Panc1 (cell line): ENCODE measurements at regions not wholly inside any gene's neighbourhood (a gene's known extent, or its start where the extent isn't known, plus 50 kb on each side); places are given as distances from the start of the nearest gene placed in this dataset.
"Not testable (repeated sequence)": the region's sequence is repeated elsewhere in the genome, so short reads cannot be mapped to it uniquely, and the experiment has no call there.

Experiments used
- ATAC-seq: fragments of 200-7000 bp; cut with Tn5 transposase; 2 replicates; pipeline ENCODE4 v1.9.1; 2020; ENCODE audit warnings: mild to moderate bottlenecking, moderate library complexity
- BruUV-seq: library from RNA; stranded (reverse); fragments of 400-500 nt; replicated peaks from 2 replicates; lab custom pipeline; 2021; lab: Mats Ljungman, UMichigan
- CTCF ChIA-PET: fragments of 300-600 bp; sonication (Branson Sonifier 250); formaldehyde crosslinking; loops from one replicate; lab custom pipeline; 2022; ENCODE audit warnings: antibody characterized with exemption; lab: Charles Lee
- POLR2A ChIA-PET: fragments of 300-600 bp; sonication (Branson Sonifier 250); formaldehyde crosslinking; loops from one replicate; lab custom pipeline; 2022; ENCODE audit warnings: antibody characterized with exemption; lab: Charles Lee
- DNase-seq: peaks from one replicate; pipeline ENCODE4 v3.0.0-alpha.2; 2010; ENCODE audit warnings: low read depth, low spot score
- H3K27ac ChIP-seq: 2 replicates; pipeline ENCODE4 v1.5.1; 2011; ENCODE audit warnings: mild to moderate bottlenecking, low read length, inconsistent platforms
- H3K27me3 ChIP-seq: fragments of 200-500 bp; sonication (Bioruptor generic); 2 replicates; pipeline ENCODE4 v1.6.0; 2014; ENCODE audit warnings: low read length, inconsistent platforms; ENCODE audit not compliant: control insufficient read depth, insufficient read depth
- H3K36me3 ChIP-seq: fragments of 200-500 bp; sonication (Bioruptor generic); 2 replicates; pipeline ENCODE4 v1.5.1; 2014; ENCODE audit warnings: inconsistent platforms, mild to moderate bottlenecking, low read length, moderate library complexity; ENCODE audit not compliant: control insufficient read depth, insufficient read depth
- H3K4me1 ChIP-seq: 2 replicates; pipeline ENCODE4 v1.5.1; 2011; ENCODE audit warnings: inconsistent platforms, mild to moderate bottlenecking, low read length, moderate library complexity; ENCODE audit not compliant: control insufficient read depth, insufficient read depth
- H3K4me3 ChIP-seq, 2 experiments: 2 replicates each; pipeline ENCODE4 v1.5.1; 2011 to 2012; ENCODE audit warnings: low read depth in 2 of 2, low read length in 2 of 2, mild to moderate bottlenecking in 2 of 2, inconsistent platforms in 1 of 2, moderate library complexity in 1 of 2
- H3K9me3 ChIP-seq: fragments of 200-500 bp; sonication (Bioruptor generic); 2 replicates; pipeline ENCODE4 v1.5.1; 2014; ENCODE audit warnings: low read depth, mild to moderate bottlenecking, inconsistent platforms, low read length, moderate library complexity; ENCODE audit not compliant: control insufficient read depth, insufficient read depth
- CTCF ChIP-seq: fragments of 450-650 bp; IDR thresholded peaks from 2 replicates; pipeline ENCODE4 v1.5.1; 2017; ENCODE audit warnings: mild to moderate bottlenecking
- POLR2AphosphoS5 ChIP-seq: IDR thresholded peaks from 2 replicates; pipeline ENCODE4 v1.6.1; 2012; ENCODE audit warnings: mild to moderate bottlenecking, low read depth, low read length, moderate library complexity
- REST ChIP-seq, 2 experiments: IDR thresholded peaks; 2 replicates each; pipeline ENCODE4 v1.6.1; 2011 to 2012; ENCODE audit warnings: low read depth in 2 of 2, control low read depth in 1 of 2, low read length in 1 of 2, mild to moderate bottlenecking in 1 of 2, moderate library complexity in 1 of 2; ENCODE audit not compliant: insufficient read depth in 1 of 2
- SIN3A ChIP-seq: IDR thresholded peaks from 2 replicates; pipeline ENCODE4 v1.6.1; 2012; ENCODE audit warnings: low read depth, mild to moderate bottlenecking, low read length, moderate library complexity, borderline replicate concordance; ENCODE audit not compliant: insufficient read depth
- TCF7L2 ChIP-seq: IDR thresholded peaks from 2 replicates; pipeline ENCODE4 v1.6.1; 2011; ENCODE audit warnings: mild to moderate bottlenecking, low read depth, low read length, inconsistent platforms
- in situ Hi-C: cut with HindIII; loops from 2 replicates; pipeline ENCODE4 v1.10.0; 2016; ENCODE audit warnings: low sequenced_read_pairs, low pct_unique_long_range_greater_than_20kb
- intact Hi-C: fragments of 100-400 bp; cut with micrococcal nuclease; formaldehyde crosslinking; loops from one replicate; pipeline ENCODE4 v1.10.0; 2022; ENCODE audit not compliant: unreplicated experiment

GRCh38 chr5:173486355-173487225 lies 129.9 kb downstream of the BOD1 start:
- H3K9me3 ChIP-seq = no peaks in the 10 kb centered on the region
- no peak for DNase-seq
- TF ChIP-seq SIN3A (no peak), CTCF (no peak), TCF7L2 (no peak), POLR2AphosphoS5 (no peak), REST (IDR thresholded peaks at IDR 0.05; ENCODE audit: insufficient read depth in 1 of 2, low read depth in 2 of 2, low read length in 1 of 2) (no peak)
- H3K27ac ChIP-seq = no peak overlapping the region
- H3K4me1 ChIP-seq = no peaks in the 10 kb centered on the region
- in situ Hi-C loops (no loop called here), intact Hi-C loops (no loop called here)
- no peak for ATAC-seq
- H3K27me3 ChIP-seq = no peaks in the 10 kb centered on the region
- CTCF ChIA-PET = no interaction called here
- no TSS peak for BruUV-seq
- no peak overlapping the region for H3K4me3 ChIP-seq
- no peaks in the 10 kb centered on the region for H3K36me3 ChIP-seq
- POLR2A ChIA-PET = no interaction called here

GRCh38 chr5:173484569-173484968 lies 131.9 kb downstream of the BOD1 start:
- in situ Hi-C loops (no loop called here), intact Hi-C loops (no loop called here)
- CTCF ChIA-PET = no interaction called here
- no peak overlapping the region for H3K27ac ChIP-seq
- BruUV-seq = no TSS peak
- no peak for TF ChIP-seq CTCF
- no peak overlapping the region for H3K4me3 ChIP-seq
- no peaks in the 10 kb centered on the region for H3K27me3 ChIP-seq
- no peaks in the 10 kb centered on the region for H3K9me3 ChIP-seq
- POLR2A ChIA-PET = interaction anchor here (0.6 kb wide), 1 partner anchor 53 kb away, joined by 4 read pairs; no protein-coding TSS in a partner anchor
- ATAC-seq (no peak), DNase-seq (no peak)
- H3K4me1 ChIP-seq = no peaks in the 10 kb centered on the region
- no peaks in the 10 kb centered on the region for H3K36me3 ChIP-seq

- H3K4me1 ChIP-seq, ATAC-seq, CTCF ChIA-PET, H3K27ac ChIP-seq, in situ Hi-C loops, H3K27me3 ChIP-seq, intact Hi-C loops, POLR2A ChIA-PET, DNase-seq, H3K9me3 ChIP-seq, BruUV-seq, H3K4me3 ChIP-seq, H3K36me3 ChIP-seq: not testable (repeated sequence)
These were observed 132.9 kb downstream of the BOD1 start for GRCh38 chr5:173483599-173483998.
